GM18508 (cell line): ENCODE measurements at regions not wholly inside any gene's neighbourhood (a gene's known extent, or its start where the extent isn't known, plus 50 kb on each side); places are given as distances from the start of the nearest gene placed in this dataset.
"Not testable (repeated sequence)": the region's sequence is repeated elsewhere in the genome, so short reads cannot be mapped to it uniquely, and the experiment has no call there.

Experiments
- ATAC-seq: cut with Tn5 transposase; IDR thresholded peaks from one replicate; pipeline ENCODE4 v1.9.1; 2021; ENCODE audit warnings: moderate number of reproducible peaks; ENCODE audit not compliant: insufficient read depth, unreplicated experiment

GRCh38 chr1:232156070-232156469, 473.9 kb downstream of the SIPA1L2 start:
- ATAC-seq, result not testable (repeated sequence)

GRCh38 chr1:232153652-232154051, 476.3 kb downstream of the SIPA1L2 start:
- ATAC-seq, result no peak

- no peak for ATAC-seq
Observed at GRCh38 chr1:232150770-232151548, 479.0 kb downstream of the SIPA1L2 start.

- ATAC-seq, result no peak
Observed at GRCh38 chr1:232149287-232150201, 480.4 kb downstream of the SIPA1L2 start.

- ATAC-seq, result no peak
Observed at GRCh38 chr1:232147215-232147614, 482.7 kb downstream of the SIPA1L2 start.

GRCh38 chr1:232146514-232146913, 483.4 kb downstream of the SIPA1L2 start:
- no peak for ATAC-seq

GRCh38 chr1:232145768-232146167, 484.2 kb downstream of the SIPA1L2 start:
- ATAC-seq, result no peak

- ATAC-seq, result no peak
Observed at GRCh38 chr1:232144696-232145230, 485.2 kb downstream of the SIPA1L2 start.

- no peak for ATAC-seq
Observed at GRCh38 chr1:232143315-232143886, 486.5 kb downstream of the SIPA1L2 start.

GRCh38 chr1:232142403-232143314, 487.3 kb downstream of the SIPA1L2 start:
- ATAC-seq, result no peak

- not testable (repeated sequence) for ATAC-seq
Observed at GRCh38 chr1:232141167-232141448, 488.8 kb downstream of the SIPA1L2 start.

- no peak for ATAC-seq
Observed at GRCh38 chr1:232140419-232141166, 489.3 kb downstream of the SIPA1L2 start.

- ATAC-seq, result no peak
Observed at GRCh38 chr1:232139444-232139843, 490.5 kb downstream of the SIPA1L2 start.

GRCh38 chr1:232138044-232138443, 491.9 kb downstream of the SIPA1L2 start:
- no peak for ATAC-seq

- ATAC-seq, result no peak
Observed at GRCh38 chr1:232137066-232137465, 492.9 kb downstream of the SIPA1L2 start.

GRCh38 chr1:232136136-232136535, 493.8 kb downstream of the SIPA1L2 start:
- no peak for ATAC-seq

- ATAC-seq, result no peak
Observed at GRCh38 chr1:232134365-232134764, 495.6 kb downstream of the SIPA1L2 start.

- ATAC-seq, result no peak
Observed at GRCh38 chr1:232132572-232132971, 497.4 kb downstream of the SIPA1L2 start.

GRCh38 chr1:232131715-232132391, 498.1 kb downstream of the SIPA1L2 start:
- no peak for ATAC-seq
